Liver (tissue), 2 donors: ENCODE measurements at regions not wholly inside any gene's neighbourhood (a gene's known extent, or its start where the extent isn't known, plus 50 kb on each side); places are given as distances from the start of the nearest gene placed in this dataset.

Source experiments
- CTCF ChIP-seq: fragments of 150-350 bp; IDR thresholded peaks from 2 replicates; pipeline ENCODE4 v1.5.1; 2017; ENCODE audit warnings: improper control_type of control experiment, low read depth, low read length; ENCODE audit not compliant: missing input control
- MAX ChIP-seq: IDR thresholded peaks from 2 replicates; pipeline ENCODE4 v1.6.1; 2016; ENCODE audit warnings: antibody characterized with exemption
- REST ChIP-seq: IDR thresholded peaks from 2 replicates; pipeline ENCODE4 v1.6.1; 2016; ENCODE audit warnings: antibody characterized with exemption, mild to moderate bottlenecking
- YY1 ChIP-seq: IDR thresholded peaks from 2 replicates; pipeline ENCODE4 v1.6.1; 2016; ENCODE audit warnings: antibody characterized with exemption, mild to moderate bottlenecking
- ZBTB33 ChIP-seq: IDR thresholded peaks from 2 replicates; pipeline ENCODE4 v1.6.1; 2016; ENCODE audit warnings: antibody characterized with exemption
- donor health status: healthy.

GRCh38 chr14:30462358-30462757 lies 96.6 kb upstream of the G2E3 start:
- TF ChIP-seq CTCF = no peak
- no peak for TF ChIP-seq YY1
- TF ChIP-seq REST = no peak
- no peak for TF ChIP-seq MAX
- no peak for TF ChIP-seq ZBTB33
